Lower leg skin (tissue), 4 donors: ENCODE measurements at regions not wholly inside any gene's neighbourhood (a gene's known extent, or its start where the extent isn't known, plus 50 kb on each side); places are given as distances from the start of the nearest gene placed in this dataset.
"Not testable (repeated sequence)": the region's sequence is repeated elsewhere in the genome, so short reads cannot be mapped to it uniquely, and the experiment has no call there.

Experiments
- DNase-seq, 2 donors: peaks; one replicate each; pipeline ENCODE4 v3.0.0-alpha.2; 2019; ENCODE audit warnings: low spot score in 2 of 2
- H3K4me3 ChIP-seq: fragments of 200-600 bp; sonication (generic); 2 replicates; pipeline ENCODE4 v1.5.1; 2017; ENCODE audit warnings: mild to moderate bottlenecking, low read depth; ENCODE audit not compliant: poor library complexity, severe bottlenecking
- CTCF ChIP-seq, 3 donors: fragments of 450-650 bp; IDR thresholded peaks; one replicate each; pipeline ENCODE4 v1.5.1; 2016; ENCODE audit warnings: antibody characterized with exemption in 3 of 3, mild to moderate bottlenecking in 3 of 3, moderate library complexity in 2 of 3
- POLR2A ChIP-seq, 2 donors: fragments of 450-650 bp; IDR thresholded peaks; one replicate each; pipeline ENCODE4 v1.6.1; 2016 to 2017; ENCODE audit warnings: antibody characterized with exemption in 2 of 2, mild to moderate bottlenecking in 1 of 2, moderate library complexity in 1 of 2
- WGBS, 2 donors: methylation state at CpG; one replicate each; pipeline ENCODE4 v1.1.5; 2018; 5-methylcytosine and 5-hydroxymethylcytosine counted together
- intact Hi-C: fragments of 100-400 bp; cut with DNase I; formaldehyde crosslinking; loops from one replicate; pipeline ENCODE4 v1.15.0; 2023; ENCODE audit warnings: low total_unique reads

GRCh38 chr1:38488162-38488898 is 371.2 kb downstream of the RRAGC start:
- no peak overlapping the region for H3K4me3 ChIP-seq
- WGBS, 2 donors = 87 to 91% methylated on average over 6 of the region's 6 CpGs
- TF ChIP-seq POLR2A (IDR thresholded peaks at IDR 0.05) (no peak), CTCF (IDR thresholded peaks at IDR 0.05) (no peak)
- intact Hi-C loops = no loop called here
- peak in 1 of 2 donors; percentile 21 for DNase-seq

DNA sequence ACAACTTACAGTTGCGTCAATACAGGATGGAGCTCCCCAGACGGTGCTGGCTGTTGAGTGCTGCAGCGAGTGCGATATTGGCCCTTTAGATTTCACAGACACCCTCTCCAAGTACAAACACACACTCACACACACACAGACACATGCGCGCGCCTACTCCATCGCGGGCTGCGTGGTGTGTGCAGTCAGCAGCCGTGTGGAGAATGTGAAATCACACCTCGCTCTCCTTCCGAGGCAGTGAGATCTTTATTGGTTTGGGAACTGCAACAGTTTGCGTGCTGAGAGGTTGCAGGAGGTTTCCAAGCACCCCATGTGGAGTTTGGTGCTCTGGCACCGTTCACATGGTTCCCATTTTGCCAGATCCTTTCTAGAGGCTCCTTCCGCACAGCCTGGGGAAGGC is 372.2 kb downstream of the RRAGC start:
- WGBS, 2 donors = 85 to 87% methylated on average over 16 of the region's 16 CpGs
- DNase-seq = peak in 1 of 2 donors; percentile 12

GRCh38 chr1:38486085-38486484 is 373.5 kb downstream of the RRAGC start:
- TF ChIP-seq POLR2A (IDR thresholded peaks at IDR 0.05) (no peak), CTCF (IDR thresholded peaks at IDR 0.05) (no peak)
- intact Hi-C loops = no loop called here
- 50 to 66% methylated on average over 5 of the region's 5 CpGs for WGBS, 2 donors
- no peak overlapping the region for H3K4me3 ChIP-seq
- no peak for DNase-seq

More for the DNA sequence above, 372.2 kb downstream of the RRAGC start:
- intact Hi-C loops = no loop called here
- no peak overlapping the region for H3K4me3 ChIP-seq
- TF ChIP-seq CTCF (IDR thresholded peaks at IDR 0.05) (no peak), POLR2A (IDR thresholded peaks at IDR 0.05) (no peak)

GRCh38 chr1:38481871-38482826 is 377.4 kb downstream of the RRAGC start:
- no peak overlapping the region for H3K4me3 ChIP-seq
- DNase-seq = no peak
- WGBS, 2 donors = 72 to 78% methylated on average over 11 of the region's 11 CpGs
- TF ChIP-seq CTCF (IDR thresholded peaks at IDR 0.05) (no peak), POLR2A (IDR thresholded peaks at IDR 0.05) (no peak)
- intact Hi-C loops = no loop called here

DNA sequence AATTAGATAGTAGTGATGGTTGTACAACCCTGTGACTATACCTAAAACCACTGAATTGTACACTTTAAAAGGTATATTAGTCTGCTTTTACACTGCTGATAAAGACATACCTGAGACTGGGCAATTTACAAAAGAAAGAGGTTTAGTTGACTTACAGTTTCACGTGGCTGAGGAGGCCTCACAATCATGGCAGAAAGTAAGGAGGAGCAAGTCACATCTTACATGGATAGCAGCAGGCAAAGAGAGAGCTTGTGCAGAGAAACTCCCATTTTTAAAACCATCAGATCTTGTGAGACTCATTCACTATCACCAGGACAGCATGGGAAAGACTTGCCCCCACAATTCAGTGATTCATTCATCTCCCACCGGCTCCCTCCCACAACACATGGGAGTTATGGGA is 379.9 kb downstream of the RRAGC start:
- 90 to 94% methylated on average over 2 of the region's 2 CpGs for WGBS, 2 donors
- intact Hi-C loops, H3K4me3 ChIP-seq, DNase-seq: not testable (repeated sequence)

DNA sequence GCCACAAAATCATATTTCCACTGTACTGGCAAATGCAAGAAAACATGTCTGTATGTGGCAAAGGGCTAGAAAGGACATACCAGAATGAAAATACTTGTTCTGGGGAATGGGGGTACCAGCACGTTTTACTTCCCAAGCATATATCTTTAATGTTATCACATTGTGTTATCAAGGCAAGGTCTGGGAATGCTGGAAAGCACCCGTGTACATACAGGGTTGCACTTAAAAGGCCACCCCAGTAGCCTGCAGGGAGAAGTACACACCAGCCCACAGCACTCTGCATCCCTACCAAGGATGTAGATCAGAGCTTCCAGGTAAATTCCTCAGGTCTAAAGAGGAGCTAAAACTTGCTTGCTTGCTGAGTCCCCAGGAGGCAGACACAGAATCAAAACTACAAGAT is 381.8 kb downstream of the RRAGC start:
- intact Hi-C loops = no loop called here
- no peak overlapping the region for H3K4me3 ChIP-seq
- DNase-seq = no peak
- WGBS, 2 donors = 49 to 60% methylated on average over 2 of the region's 2 CpGs
- TF ChIP-seq POLR2A (IDR thresholded peaks at IDR 0.05) (no peak), CTCF (IDR thresholded peaks at IDR 0.05) (no peak)
